ENCODE measurements at regions not wholly inside any gene's neighbourhood (a gene's known extent, or its start where the extent isn't known, plus 50 kb on each side); places are given as distances from the start of the nearest gene placed in this dataset.

GRCh38 chr20:10854976-10855375 is 181.2 kb upstream of the JAG1 start:
- TF ChIP-seq CTCF (conservative IDR thresholded peaks at IDR 0.05; ENCODE audit: low read depth, low read length): no peak
- no peak for TF ChIP-seq MAFK (IDR thresholded peaks at IDR 0.05; ENCODE audit: low read depth, low read length)
- no peak for TF ChIP-seq RCOR1 (IDR thresholded peaks at IDR 0.05; ENCODE audit: insufficient replicate concordance, low read length)
